Activated T-cell treated with anti-CD3 and anti-CD28 coated beads, Interleukin-2, amount 50 U/mL, for 4 hours (primary cell): ENCODE measurements at regions not wholly inside any gene's neighbourhood (a gene's known extent, or its start where the extent isn't known, plus 50 kb on each side); places are given as distances from the start of the nearest gene placed in this dataset.

Experiments used
- ATAC-seq, 2 donors: fragments of 200-7000 bp; cut with Tn5 transposase; one replicate each; pipeline ENCODE4 v1.10.0; 2021
- DNase-seq: peaks from one replicate; pipeline ENCODE4 v3.0.0-alpha.2; 2020
- H3K27me3 Mint-ChIP-seq: one replicate; pipeline ENCODE4 v1.8.0; 2021; ENCODE audit warnings: low read depth, mixed read lengths
- H3K36me3 Mint-ChIP-seq: one replicate; pipeline ENCODE4 v1.8.0; 2022; ENCODE audit warnings: mixed read lengths; ENCODE audit not compliant: insufficient read depth
- H3K4me1 Mint-ChIP-seq: one replicate; pipeline ENCODE4 v1.8.0; 2021; ENCODE audit warnings: low read depth, mixed read lengths
- H3K4me3 Mint-ChIP-seq: one replicate; pipeline ENCODE4 v1.8.0; 2021; ENCODE audit warnings: mild to moderate bottlenecking, moderate library complexity, mixed read lengths
- H3K9me3 Mint-ChIP-seq: one replicate; pipeline ENCODE4 v1.8.0; 2021; ENCODE audit warnings: mixed read lengths

DNA sequence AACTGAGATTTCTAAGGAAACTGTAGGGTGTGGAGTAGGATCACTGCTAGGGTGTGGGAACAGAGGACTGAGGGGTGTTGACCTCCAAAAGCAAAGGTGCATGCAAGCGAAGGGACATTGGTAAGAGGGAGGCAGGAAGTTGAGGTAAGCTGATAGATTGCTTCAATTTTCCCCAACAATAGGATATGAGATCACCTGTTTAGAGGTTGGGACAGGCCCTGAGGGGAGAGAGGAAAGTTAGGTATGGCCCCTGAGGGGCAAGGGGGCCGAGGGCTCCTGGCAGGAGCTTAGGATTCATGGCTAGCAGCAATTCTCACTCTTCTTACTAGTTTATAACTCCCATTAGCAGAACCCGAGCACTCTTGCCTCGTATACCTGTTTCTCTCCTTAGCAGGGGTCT, 106.8 kb upstream of the RPS6KA2 start:
- H3K4me1 Mint-ChIP-seq, result peaks cover 5% of the 10 kb centered on the region
- no peak for ATAC-seq
- no peak for DNase-seq
- H3K4me3 Mint-ChIP-seq, result no peak overlapping the region
- no peaks in the 10 kb centered on the region for H3K27me3 Mint-ChIP-seq
- no peaks in the 10 kb centered on the region for H3K36me3 Mint-ChIP-seq
- H3K9me3 Mint-ChIP-seq, result no peaks in the 10 kb centered on the region

- DNase-seq, result no peak
- H3K4me3 Mint-ChIP-seq, result no peak overlapping the region
- H3K4me1 Mint-ChIP-seq, result peaks cover 5% of the 10 kb centered on the region
- ATAC-seq, result no peak
- no peaks in the 10 kb centered on the region for H3K36me3 Mint-ChIP-seq
- no peaks in the 10 kb centered on the region for H3K9me3 Mint-ChIP-seq
- H3K27me3 Mint-ChIP-seq, result no peaks in the 10 kb centered on the region
Observed at GRCh38 chr6:166729658-166730057, 102.6 kb upstream of the RPS6KA2 start.

DNA sequence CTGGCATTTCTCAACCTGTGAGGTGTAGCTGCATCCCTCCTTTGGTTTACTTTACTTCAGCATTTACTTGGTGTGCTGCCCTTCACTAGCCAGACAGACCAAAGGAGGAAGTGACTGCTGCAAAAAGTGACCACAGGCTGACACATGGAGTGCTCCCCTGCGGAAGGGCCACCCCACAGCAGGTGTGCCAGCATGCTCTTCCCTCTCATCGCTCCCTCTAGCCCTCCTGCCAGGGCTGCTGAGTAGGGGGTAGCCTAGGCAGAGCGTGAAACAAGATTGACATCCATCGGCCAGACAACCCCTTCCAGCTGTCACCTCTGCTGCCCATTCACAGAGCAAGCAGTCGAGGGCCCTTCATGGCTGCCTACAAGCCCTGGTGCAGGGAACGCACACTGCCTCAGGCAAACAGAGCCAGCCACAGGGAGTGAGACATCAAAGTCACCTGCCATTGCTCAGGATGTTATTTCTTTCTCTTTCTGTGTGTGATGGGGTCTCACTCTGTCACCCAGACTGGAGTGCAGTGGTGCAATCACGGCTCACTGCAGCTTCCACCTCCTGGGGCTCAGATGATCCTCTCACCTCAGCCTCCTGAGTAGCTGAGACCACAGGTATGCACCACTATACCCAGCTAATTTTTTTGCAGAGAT, 102.0 kb upstream of the RPS6KA2 start:
- ATAC-seq (no peak), DNase-seq (no peak)
- no peaks in the 10 kb centered on the region for H3K36me3 Mint-ChIP-seq
- peaks cover 1% of the 10 kb centered on the region for H3K27me3 Mint-ChIP-seq
- H3K4me3 Mint-ChIP-seq, result no peak overlapping the region
- peaks cover 5% of the 10 kb centered on the region for H3K4me1 Mint-ChIP-seq
- H3K9me3 Mint-ChIP-seq, result no peaks in the 10 kb centered on the region

DNA sequence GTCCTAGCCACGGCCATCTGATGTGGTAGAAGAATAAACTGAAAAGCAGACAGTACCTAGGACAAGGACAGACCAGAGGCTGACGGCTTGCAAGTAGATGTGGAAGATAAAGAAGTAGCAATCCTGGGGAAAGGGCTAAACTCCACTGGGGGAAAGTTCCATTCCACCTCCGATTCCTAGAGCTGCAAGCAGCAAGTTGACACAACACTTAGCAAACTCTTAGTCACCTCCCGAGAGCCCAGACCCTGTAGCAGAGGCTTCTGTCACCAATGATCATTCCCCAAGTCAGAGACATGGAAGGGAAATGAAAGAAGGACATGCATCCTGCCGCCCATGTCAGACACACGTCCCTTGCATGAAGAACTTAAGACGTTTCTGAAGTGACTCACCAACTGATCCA, 99.2 kb upstream of the RPS6KA2 start:
- Mint-ChIP-seq H3K9me3 (no peaks in the 10 kb centered on the region), H3K36me3 (no peaks in the 10 kb centered on the region), H3K27me3 (peaks cover 1% of the 10 kb centered on the region), H3K4me1 (peaks cover 5% of the 10 kb centered on the region), H3K4me3 (no peak overlapping the region)
- DNase-seq (no peak), ATAC-seq (no peak)

DNA sequence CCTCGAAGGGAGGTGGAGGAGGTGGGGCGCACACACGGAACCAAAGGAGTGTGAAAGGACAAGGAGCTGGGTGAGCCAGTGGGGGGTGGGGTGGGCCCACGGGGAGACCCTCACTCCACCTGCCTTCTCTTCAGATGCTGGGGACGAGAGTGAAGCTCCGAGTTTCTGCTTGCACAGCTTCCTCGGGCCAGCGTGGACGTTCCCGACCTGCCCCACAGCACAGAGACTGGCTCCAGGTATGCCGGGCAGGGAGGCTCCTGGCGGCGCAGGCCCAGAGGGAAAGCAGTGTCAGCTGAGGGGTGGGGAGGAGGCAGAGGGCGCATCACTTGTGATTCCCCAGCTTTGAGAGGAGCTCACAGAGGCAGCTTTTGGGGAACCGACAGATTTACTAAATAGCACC, 98.5 kb upstream of the RPS6KA2 start:
- no peaks in the 10 kb centered on the region for H3K36me3 Mint-ChIP-seq
- H3K9me3 Mint-ChIP-seq, result no peaks in the 10 kb centered on the region
- DNase-seq (no peak), ATAC-seq (no peak)
- no peak overlapping the region for H3K4me3 Mint-ChIP-seq
- H3K27me3 Mint-ChIP-seq, result peaks cover 1% of the 10 kb centered on the region
- peaks cover 5% of the 10 kb centered on the region for H3K4me1 Mint-ChIP-seq

DNA sequence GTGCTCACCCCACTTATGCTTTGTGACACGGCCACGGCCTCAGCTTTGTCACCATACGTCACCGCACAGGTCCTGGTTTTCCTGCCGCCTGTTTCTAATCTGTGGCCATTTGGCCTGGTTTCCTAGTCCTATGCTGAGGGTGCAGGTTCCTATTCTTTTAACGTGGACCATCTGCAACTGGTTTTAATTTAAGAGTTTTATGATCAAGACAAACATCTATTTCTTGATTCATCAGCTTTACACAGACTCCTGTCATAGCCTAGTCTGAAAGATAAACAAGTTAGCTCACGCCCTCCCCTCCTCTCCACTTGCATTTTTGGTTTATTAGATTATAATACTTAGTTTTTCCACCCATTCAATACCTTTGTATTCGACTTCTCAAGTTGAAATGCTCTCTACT, 97.5 kb upstream of the RPS6KA2 start:
- no peaks in the 10 kb centered on the region for H3K4me1 Mint-ChIP-seq
- H3K27me3 Mint-ChIP-seq, result peaks cover 1% of the 10 kb centered on the region
- ATAC-seq (no peak), DNase-seq (no peak)
- no peaks in the 10 kb centered on the region for H3K36me3 Mint-ChIP-seq
- no peak overlapping the region for H3K4me3 Mint-ChIP-seq
- H3K9me3 Mint-ChIP-seq, result no peaks in the 10 kb centered on the region

DNA sequence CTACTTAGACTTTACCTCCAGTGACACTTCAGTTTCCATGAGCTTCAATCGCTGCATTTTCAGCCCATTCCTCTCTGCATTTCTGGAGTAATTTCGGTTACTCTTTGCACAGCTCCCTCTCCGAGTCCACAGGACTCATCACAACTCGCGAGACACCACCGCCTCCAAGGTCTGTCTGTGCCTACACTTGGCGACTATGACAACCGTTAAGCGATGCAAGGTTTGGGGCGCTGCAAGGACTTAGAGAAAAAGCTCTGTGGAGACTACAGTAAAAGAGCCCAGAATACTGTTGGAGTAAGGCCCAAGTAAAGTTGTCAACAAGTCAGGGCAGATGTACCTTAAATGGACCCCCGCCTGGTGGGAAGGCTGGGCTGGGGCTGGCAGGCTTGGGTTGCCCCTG, 95.7 kb upstream of the RPS6KA2 start:
- no peak for DNase-seq
- Mint-ChIP-seq H3K27me3 (peaks cover 1% of the 10 kb centered on the region), H3K9me3 (no peaks in the 10 kb centered on the region), H3K4me1 (no peaks in the 10 kb centered on the region), H3K4me3 (no peak overlapping the region), H3K36me3 (no peaks in the 10 kb centered on the region)
- no peak for ATAC-seq

DNA sequence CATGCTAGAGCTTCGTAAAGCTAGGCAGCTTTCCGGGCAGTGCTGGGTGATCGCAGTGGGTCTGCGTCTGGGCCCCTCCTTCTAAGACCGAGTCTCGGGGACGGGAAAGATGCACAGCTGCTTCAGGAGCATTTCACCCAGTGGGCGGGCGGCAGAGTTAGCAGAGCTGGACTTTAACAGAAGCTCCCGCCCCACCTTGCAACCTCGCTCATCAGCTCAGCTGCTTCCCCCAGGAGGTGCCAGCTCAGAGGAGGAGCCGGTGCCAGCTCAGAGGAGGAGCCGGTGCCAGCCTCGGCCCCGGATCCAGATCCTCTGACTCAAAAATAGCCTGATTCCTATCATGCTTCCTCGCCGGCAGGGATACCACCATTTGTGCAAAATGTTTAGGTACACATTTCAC, 94.5 kb upstream of the RPS6KA2 start:
- no peak for DNase-seq
- Mint-ChIP-seq H3K4me1 (no peaks in the 10 kb centered on the region), H3K36me3 (no peaks in the 10 kb centered on the region), H3K9me3 (no peaks in the 10 kb centered on the region), H3K4me3 (no peak overlapping the region), H3K27me3 (peaks cover 1% of the 10 kb centered on the region)
- no peak for ATAC-seq

- no peaks in the 10 kb centered on the region for H3K4me1 Mint-ChIP-seq
- ATAC-seq, result no peak
- H3K9me3 Mint-ChIP-seq, result no peaks in the 10 kb centered on the region
- peaks cover 1% of the 10 kb centered on the region for H3K27me3 Mint-ChIP-seq
- DNase-seq, result no peak
- H3K36me3 Mint-ChIP-seq, result no peaks in the 10 kb centered on the region
- H3K4me3 Mint-ChIP-seq, result no peak overlapping the region
Observed at GRCh38 chr6:166720856-166721255, 93.8 kb upstream of the RPS6KA2 start.

DNA sequence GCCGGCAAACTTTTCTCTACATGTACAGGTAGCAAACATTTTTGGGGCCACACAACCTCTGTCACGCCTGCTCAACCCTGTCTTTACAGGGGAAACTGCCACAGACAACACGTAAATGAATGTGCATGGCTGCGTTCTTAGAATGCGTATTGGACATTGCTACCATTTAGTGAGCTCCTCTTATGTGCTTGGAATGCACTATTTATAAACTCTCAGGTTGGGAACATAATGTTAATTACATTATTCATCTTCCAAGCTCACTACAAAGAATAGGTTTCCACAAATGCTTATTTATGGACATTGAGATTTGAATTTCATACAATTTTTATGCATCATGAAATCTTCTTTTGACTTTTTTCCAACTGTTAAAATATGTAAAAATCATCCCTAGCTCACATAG, 92.0 kb upstream of the RPS6KA2 start:
- ATAC-seq (no peak), DNase-seq (no peak)
- Mint-ChIP-seq H3K4me3 (no peak overlapping the region), H3K36me3 (no peaks in the 10 kb centered on the region), H3K27me3 (no peaks in the 10 kb centered on the region), H3K4me1 (no peaks in the 10 kb centered on the region), H3K9me3 (no peaks in the 10 kb centered on the region)

GRCh38 chr6:166718516-166718915, 91.5 kb upstream of the RPS6KA2 start:
- H3K27me3 Mint-ChIP-seq, result no peaks in the 10 kb centered on the region

GRCh38 chr6:166716910-166717617, 90.0 kb upstream of the RPS6KA2 start:
- ATAC-seq, result no peak
- Mint-ChIP-seq H3K4me1 (no peaks in the 10 kb centered on the region), H3K9me3 (no peaks in the 10 kb centered on the region), H3K36me3 (peaks cover 1% of the 10 kb centered on the region), H3K27me3 (no peaks in the 10 kb centered on the region), H3K4me3 (no peak overlapping the region)
- no peak for DNase-seq

More at GRCh38 chr6:166718516-166718915, 91.5 kb upstream of the RPS6KA2 start:
- Mint-ChIP-seq H3K9me3 (no peaks in the 10 kb centered on the region), H3K36me3 (no peaks in the 10 kb centered on the region), H3K4me1 (no peaks in the 10 kb centered on the region), H3K4me3 (no peak overlapping the region)
- ATAC-seq (no peak), DNase-seq (no peak)

DNA sequence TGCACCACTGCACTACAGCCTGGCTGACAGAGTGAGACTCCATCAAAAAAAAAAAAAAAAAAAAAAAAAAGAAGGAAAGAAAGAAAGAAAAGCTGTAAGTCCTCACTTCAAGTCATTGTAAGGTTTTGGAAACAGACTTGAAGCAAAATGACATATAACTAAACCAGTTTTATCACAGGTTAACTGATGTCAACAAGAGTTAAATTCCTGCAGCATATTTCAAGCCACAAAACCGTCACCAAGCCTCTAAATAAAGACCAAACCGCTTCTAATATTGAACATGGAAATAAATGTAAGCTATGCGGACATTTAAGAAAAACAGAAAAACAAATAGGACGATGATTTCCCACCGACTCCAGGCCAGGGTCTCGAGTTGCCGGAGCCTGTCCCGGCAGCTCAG, 88.9 kb upstream of the RPS6KA2 start:
- DNase-seq (no peak), ATAC-seq (no peak)
- H3K4me3 Mint-ChIP-seq, result no peak overlapping the region
- no peaks in the 10 kb centered on the region for H3K4me1 Mint-ChIP-seq
- H3K36me3 Mint-ChIP-seq, result peaks cover 1% of the 10 kb centered on the region
- peaks cover 9% of the 10 kb centered on the region for H3K9me3 Mint-ChIP-seq
- no peaks in the 10 kb centered on the region for H3K27me3 Mint-ChIP-seq

DNA sequence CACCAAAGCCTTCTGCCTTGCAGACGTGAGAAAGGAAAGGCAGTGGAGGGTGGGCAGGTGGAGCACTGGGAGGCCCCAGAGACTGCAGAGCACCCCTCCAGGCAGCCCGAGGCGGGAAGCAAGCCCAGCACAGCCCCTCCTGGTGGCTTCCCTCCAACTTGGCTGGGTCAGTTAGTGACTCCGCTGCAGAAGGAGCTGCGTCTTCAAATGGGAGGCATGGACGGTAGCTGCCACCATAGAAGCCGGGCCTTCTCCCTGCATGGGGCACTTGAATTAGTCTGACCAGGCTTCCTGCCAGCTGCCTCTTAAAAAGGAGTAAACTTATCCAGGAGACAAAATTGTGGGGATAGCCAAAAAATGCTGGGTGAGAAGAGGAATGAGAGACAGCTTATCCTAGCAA, 88.0 kb upstream of the RPS6KA2 start:
- DNase-seq (no peak), ATAC-seq (no peak)
- Mint-ChIP-seq H3K36me3 (peaks cover 1% of the 10 kb centered on the region), H3K4me1 (no peaks in the 10 kb centered on the region), H3K4me3 (no peak overlapping the region), H3K9me3 (peaks cover 9% of the 10 kb centered on the region), H3K27me3 (no peaks in the 10 kb centered on the region)

DNA sequence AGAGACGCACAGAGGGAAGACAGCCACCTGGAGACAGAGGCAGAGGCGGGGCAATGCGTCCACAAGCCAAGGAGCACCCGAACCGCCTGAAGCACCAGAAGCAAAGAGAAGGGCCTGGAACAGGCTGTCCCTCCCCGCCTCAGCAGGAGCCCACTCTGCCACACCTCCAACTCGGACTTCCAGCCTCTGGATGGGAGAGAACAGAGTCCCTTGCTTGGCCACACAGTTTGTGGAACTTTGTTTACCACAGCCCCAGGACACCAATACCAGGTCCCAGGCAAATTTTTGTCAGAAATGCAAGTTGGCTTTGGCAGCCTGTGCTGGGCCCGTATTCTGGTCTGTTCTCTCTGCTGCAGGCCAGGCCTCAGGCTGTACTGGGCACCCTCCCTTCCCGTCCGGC, 87.5 kb upstream of the RPS6KA2 start:
- no peak for ATAC-seq
- Mint-ChIP-seq H3K9me3 (peaks cover 9% of the 10 kb centered on the region), H3K36me3 (peaks cover 1% of the 10 kb centered on the region), H3K4me1 (no peaks in the 10 kb centered on the region), H3K27me3 (no peaks in the 10 kb centered on the region), H3K4me3 (no peak overlapping the region)
- DNase-seq, result no peak
